GM19351 (cell line): ENCODE measurements at regions not wholly inside any gene's neighbourhood (a gene's known extent, or its start where the extent isn't known, plus 50 kb on each side); places are given as distances from the start of the nearest gene placed in this dataset.
"Not testable (repeated sequence)": the region's sequence is repeated elsewhere in the genome, so short reads cannot be mapped to it uniquely, and the experiment has no call there.

Source experiments
- ATAC-seq: cut with Tn5 transposase; IDR thresholded peaks from one replicate; pipeline ENCODE4 v1.9.1; 2021; ENCODE audit warnings: mild to moderate bottlenecking, moderate library complexity; ENCODE audit not compliant: unreplicated experiment

DNA sequence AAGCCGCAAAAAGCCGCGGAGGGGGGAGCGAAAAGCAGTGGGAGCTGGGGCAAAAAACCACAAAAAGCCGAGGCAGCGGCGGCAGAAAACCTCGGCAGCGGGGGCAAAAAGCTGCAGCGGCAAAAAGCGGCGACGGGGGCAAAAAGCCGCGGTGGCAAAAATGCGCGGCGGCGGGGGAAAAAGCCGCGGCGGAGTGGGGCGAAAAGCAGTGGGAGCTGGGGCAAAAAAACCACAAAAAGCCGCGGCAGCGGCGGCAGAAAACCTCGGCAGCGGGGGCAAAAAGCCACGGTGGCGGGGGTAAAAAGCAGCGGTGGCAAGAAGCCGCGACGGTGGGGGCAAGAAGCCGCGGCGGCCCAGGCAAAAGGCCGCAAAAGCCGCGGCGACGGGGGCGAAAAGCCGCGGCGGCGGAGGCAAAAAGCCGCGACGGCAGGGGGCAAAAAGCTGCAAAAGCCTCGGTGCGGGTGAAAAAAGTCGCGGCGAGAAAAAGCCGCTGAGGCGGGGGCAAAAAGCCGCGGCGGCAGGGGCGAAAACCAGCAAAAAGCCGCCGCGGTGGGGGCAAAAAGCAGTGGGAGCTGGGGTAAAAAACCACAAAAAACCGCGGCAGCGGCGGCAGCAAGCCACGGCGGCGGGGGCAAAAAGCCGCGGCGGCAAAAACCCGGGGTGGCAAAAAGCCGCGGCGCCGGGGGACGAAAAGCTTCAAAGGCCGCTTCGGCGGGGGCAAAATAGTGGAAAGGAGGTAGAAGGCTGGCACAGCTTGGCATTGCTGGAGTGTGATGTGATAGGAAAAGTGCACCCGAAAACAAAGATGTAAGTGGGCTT lies 135.9 kb downstream of the ZNF92 start:
- no peak for ATAC-seq

DNA sequence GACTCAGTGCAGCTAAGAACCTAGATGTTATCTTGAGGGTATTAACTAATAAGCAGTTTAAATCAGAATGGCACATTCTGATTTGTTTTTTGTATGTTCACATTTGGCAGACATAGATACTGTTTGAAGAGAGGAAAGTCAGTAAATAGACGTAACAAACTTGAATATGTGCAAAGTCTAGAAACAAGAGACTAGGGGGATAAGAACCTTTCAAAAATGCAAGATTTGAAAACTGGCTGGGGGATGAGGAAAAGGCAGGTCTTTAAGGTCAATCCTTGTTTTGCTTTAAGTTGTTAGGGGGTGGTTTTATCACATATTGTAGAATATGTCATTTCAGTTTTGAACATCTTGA lies 136.5 kb downstream of the ZNF92 start:
- not testable (repeated sequence) for ATAC-seq

DNA sequence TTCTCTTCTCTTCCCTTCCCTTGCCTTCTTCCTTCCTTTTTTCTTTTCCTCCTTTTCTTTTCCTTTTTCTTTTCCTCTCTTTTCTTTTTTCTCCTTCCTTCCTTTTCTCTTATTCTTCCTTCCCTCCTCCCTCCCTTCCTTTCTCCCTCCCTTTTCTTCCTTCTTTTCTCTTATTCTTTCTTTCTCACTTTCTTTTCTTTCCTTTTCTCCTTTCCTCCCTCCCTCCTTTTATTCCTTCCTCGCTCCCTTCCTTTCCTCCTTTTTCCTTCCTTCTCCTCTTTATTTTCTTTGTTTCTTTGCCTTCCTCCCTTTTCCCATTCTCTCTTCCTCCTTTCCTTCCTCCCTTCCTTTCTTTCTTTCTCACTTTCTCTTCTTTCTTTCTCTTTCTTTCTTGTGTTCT lies 146.1 kb downstream of the ZNF92 start:
- not testable (repeated sequence) for ATAC-seq

DNA sequence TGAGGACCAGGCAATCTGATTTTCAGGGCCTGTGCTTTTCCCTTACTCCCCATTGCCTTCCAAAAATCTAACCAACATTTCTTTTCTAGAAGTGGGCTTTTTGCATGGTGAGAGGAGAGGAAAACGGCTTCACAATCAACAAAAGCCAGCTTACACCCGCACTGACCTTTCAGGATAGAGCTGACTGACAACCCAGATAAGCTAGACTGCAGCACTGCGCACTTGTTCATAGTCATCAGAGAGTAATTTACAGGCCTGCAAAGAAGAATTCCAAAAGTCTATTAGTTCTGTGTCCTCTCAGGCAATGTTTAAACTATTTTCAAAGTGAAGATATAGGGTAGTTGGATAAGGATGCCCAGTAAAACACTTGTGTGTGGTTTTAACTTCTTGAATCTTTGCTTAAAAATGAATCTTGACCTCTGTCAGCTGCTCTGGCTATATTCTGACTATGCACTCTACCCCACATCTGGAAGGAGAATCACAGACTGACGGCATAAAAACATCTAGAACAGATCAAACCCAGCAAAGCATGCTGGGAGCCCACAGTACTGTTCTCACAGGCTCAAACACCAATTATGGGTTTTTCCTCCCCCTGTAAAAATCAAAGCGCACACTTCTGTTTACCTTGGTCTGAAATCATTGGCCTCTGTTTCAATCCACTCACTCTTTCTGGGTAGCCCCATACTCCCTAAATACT lies 172.0 kb downstream of the ZNF92 start:
- ATAC-seq, result not testable (repeated sequence)

- ATAC-seq, result not testable (repeated sequence)
Measured at GRCh38 chr7:65549589-65550443, 176.2 kb downstream of the ZNF92 start.

GRCh38 chr7:65550444-65550809 lies 176.8 kb downstream of the ZNF92 start:
- ATAC-seq, result not testable (repeated sequence)

- ATAC-seq, result not testable (repeated sequence)
Measured at GRCh38 chr7:65551042-65551441, 177.4 kb downstream of the ZNF92 start.

DNA sequence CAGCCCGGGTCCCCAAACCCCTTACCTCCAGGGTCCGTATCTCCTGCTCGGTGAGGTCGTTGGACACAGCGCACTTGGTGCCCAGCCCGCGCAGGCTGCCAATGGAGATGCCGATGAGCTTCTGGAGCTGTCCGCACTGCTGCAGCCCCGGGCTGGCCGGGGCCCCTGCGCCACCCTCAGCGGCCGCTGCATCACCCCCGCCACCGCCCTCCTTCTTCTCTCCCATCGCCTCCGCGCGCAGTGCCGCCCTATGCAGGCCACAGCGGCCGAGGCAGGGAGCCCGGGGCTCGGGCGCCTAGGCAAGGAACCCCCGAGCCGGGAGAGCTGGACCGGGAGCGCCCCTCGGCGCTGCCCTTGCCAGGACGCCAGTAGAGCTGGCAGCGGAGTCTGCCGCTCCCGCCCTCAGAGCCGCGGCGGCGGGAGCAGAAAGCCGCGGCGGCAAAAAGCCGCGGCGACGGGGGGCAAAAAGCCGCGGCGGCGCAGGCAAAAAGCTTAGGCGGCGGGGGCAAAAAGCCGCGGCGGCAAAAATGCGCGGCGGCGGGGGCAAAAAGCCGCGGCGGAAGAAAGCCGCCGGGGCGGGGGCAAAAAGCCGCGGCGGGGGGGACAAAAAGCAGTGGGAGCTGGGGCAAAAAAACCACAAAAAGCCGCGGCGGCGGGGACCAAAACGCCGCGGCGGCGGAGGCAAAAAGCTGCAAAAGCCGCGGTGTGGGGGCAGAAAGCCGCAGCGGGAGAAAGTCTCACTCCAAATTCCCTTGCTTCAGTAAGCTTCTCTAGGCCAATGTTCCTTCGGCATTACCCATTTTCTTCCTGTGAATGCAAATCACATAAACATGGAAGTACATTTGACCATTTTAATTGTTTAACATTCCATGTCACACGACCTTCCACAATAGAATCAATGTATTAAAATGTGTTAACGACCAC lies 181.2 kb downstream of the ZNF92 start:
- ATAC-seq, result not testable (repeated sequence)

GRCh38 chr7:65558584-65558983 lies 184.9 kb downstream of the ZNF92 start:
- ATAC-seq, result not testable (repeated sequence)

GRCh38 chr7:65561786-65562372 lies 188.2 kb downstream of the ZNF92 start:
- ATAC-seq, result not testable (repeated sequence)

DNA sequence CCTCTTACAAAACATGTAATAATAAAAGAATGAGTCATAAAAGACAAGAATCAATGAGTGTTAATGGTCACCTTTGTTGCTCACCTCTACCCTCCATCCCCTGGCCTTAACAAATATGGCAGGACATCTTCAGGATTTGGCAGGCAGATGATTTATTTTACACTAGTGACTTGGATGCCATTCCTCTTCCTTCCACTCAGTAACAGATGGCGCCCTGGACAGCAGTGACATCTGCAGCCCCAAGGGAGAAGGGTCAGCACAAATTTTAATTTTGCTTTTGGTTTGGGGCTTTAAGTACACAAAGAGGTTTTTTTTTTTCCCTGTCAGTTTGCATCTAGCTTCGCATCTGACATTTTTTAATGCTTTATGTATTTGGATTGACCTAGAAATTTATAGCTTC lies 188.9 kb downstream of the ZNF92 start:
- peak; percentile 60 for ATAC-seq

DNA sequence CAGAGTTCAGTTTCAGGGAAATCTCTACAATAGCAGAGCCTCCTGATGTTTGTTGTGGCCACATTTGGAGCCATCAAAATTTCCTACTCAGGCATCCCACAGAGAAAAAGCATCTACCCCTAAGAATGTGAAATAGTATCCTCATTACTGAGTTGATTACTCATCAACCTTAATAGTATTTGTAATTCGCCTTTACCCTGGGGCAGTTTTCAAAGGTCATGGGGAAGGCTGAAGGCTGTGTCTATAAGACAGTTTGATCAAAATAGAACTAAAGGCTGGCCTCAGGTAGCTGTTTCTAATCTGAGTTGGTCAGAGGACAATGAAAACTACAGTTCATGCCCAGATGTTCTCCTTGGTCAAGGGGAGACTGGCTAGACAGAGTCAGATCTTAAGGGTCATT lies 189.7 kb downstream of the ZNF92 start:
- ATAC-seq, result not testable (repeated sequence)

DNA sequence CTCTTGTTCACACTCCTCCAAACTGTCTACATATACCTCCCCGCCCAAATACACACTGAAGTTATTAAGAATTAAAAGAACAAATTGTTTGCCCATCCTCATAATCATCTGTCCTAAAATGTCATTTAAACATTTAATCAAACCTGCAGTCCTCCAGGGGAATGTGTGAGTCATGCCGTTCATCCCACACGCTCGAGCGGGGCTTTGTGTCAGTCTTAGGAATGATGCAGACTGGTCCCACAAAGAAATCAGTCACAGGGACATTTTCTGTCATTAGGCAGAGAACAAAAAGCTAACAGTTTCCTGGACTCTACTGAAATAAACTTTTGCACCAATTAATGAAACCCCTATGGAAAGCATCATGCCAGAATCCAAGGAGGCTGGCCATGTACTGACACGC lies 194.6 kb downstream of the ZNF92 start:
- ATAC-seq, result not testable (repeated sequence)

- ATAC-seq, result not testable (repeated sequence)
Measured at GRCh38 chr7:65570990-65571389, 197.3 kb downstream of the ZNF92 start.

GRCh38 chr7:65572581-65572980 lies 198.9 kb downstream of the ZNF92 start:
- not testable (repeated sequence) for ATAC-seq

DNA sequence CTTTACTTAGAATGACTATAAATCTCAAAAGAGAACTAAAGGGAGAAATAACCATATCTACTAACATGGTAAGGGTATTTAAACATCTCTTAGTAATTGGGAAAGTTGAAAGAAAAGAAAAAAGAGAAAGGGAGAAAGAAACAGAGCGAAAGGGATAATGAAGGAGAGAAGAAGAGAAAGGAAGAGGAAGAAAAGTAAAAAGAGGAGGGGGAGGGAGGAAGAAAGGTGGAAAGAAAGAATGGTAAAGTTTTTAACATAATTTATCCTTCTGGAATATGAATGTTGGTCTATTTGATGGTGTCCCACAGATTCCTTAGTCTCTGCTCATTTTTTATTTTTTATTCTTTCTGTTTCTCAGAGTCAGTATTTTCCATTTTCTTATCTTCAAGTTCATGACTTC lies 202.7 kb downstream of the ZNF92 start:
- ATAC-seq, result not testable (repeated sequence)

- ATAC-seq, result not testable (repeated sequence)
Measured at GRCh38 chr7:65582518-65583119, 209.0 kb downstream of the ZNF92 start.

- not testable (repeated sequence) for ATAC-seq
Measured at GRCh38 chr7:65602495-65602894, 228.8 kb downstream of the ZNF92 start.

- no peak for ATAC-seq
Measured at GRCh38 chr7:65609131-65609530, 235.5 kb downstream of the ZNF92 start.
